ENCODE measurements at regions not wholly inside any gene's neighbourhood (a gene's known extent, or its start where the extent isn't known, plus 50 kb on each side); places are given as distances from the start of the nearest gene placed in this dataset.

DNA sequence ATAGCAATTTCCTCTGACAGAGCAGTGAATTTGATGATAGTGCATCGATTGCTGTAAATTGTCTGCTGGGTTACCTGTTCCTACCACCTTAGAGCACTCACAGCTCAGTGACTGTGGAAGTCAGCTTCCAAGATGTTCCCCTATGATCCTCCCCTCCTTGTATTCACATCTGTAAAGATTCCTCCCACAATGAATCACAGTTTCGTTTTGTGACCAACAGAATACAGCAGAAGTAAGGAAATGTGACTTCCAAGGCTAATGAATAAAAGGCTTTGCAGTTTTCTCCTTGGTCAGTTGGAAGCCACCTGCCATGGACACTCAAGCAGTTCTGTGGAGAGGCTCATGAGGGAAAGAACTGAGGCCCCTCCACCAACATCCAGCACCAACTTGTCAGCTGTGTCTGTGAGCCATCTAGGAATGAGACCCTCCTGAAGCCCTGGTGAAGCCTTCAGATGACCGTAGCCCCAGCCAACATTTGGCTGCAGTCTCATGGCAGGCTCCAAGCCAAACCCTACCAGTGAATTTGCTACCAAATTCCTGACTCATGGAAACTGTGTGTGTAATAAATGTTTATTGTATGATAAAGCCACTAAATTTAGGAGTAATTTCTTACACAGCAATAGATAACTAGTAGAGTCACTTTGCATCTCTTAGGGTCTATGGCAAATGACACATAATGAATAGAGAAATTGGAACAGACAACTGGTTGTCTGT, 309.5 kb upstream of the NPVF start:
- no peak overlapping the region for H3K4me3 ChIP-seq
- DNase-seq (peak in 1 of 4 donors; percentile 12), ATAC-seq (no peak)
- no peaks in the 10 kb centered on the region for H3K4me1 ChIP-seq
- H3K36me3 ChIP-seq (replicated peaks in 1 of 2; ENCODE audit: insufficient read depth in 1 of 2, low read depth in 2 of 2): no peaks in the 10 kb centered on the region
- WGBS, 2 donors: 59 to 64% methylated on average over 3 of the region's 3 CpGs
- no peaks in the 10 kb centered on the region for H3K9me3 ChIP-seq
- H3K27me3 ChIP-seq: no peaks in the 10 kb centered on the region
- H3K27ac ChIP-seq: no peak overlapping the region
- TF ChIP-seq POLR2A (IDR thresholded peaks at IDR 0.05): no peak
- TF ChIP-seq, protein P1, sequence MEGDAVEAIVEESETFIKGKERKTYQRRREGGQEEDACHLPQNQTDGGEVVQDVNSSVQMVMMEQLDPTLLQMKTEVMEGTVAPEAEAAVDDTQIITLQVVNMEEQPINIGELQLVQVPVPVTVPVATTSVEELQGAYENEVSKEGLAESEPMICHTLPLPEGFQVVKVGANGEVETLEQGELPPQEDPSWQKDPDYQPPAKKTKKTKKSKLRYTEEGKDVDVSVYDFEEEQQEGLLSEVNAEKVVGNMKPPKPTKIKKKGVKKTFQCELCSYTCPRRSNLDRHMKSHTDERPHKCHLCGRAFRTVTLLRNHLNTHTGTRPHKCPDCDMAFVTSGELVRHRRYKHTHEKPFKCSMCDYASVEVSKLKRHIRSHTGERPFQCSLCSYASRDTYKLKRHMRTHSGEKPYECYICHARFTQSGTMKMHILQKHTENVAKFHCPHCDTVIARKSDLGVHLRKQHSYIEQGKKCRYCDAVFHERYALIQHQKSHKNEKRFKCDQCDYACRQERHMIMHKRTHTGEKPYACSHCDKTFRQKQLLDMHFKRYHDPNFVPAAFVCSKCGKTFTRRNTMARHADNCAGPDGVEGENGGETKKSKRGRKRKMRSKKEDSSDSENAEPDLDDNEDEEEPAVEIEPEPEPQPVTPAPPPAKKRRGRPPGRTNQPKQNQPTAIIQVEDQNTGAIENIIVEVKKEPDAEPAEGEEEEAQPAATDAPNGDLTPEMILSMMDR (IDR thresholded peaks at IDR 0.05): no peak
- intact Hi-C loops (cut with DNase I): no loop called here

DNA sequence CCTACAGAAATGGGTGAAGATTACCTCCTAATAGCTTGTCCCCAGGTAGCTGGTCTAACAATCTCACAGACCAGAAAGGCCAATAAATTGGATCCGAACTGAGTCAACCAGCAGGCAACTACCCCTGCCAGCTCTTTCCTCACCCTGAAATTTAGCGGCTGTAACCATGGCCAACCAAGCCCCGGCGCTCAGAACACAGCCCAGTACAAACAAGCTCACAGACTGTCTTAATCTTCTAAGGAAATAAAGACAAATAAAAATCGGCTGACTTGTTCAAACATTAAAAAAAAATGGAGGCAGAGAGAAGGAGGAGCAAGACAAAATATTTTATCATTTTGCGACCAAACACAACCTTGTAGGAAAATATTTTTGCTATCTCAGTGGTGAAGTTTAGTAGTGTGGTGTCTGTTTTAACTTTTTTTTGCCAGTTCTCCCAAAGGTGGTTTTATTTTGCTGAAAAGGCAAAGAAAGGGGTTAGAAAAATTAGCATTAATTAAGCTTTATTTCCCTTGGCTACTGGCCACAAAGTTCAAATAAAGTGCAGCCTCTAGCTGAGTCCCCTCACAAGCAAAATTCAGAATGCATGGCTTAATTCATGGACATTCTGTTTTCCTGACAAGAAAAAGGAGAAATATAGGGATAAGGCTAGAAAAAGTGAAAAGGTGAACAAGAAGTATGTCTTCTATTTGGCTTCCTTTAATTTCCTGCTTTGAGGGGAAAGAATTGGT, 313.0 kb upstream of the NPVF start:
- Histone ChIP-seq H3K27ac (no peak overlapping the region), H3K9me3 (no peaks in the 10 kb centered on the region), H3K27me3 (no peaks in the 10 kb centered on the region), H3K36me3 (replicated peaks in 1 of 2; ENCODE audit: insufficient read depth in 1 of 2, low read depth in 2 of 2) (no peaks in the 10 kb centered on the region), H3K4me3 (no peak overlapping the region), H3K4me1 (no peaks in the 10 kb centered on the region)
- TF ChIP-seq POLR2A (IDR thresholded peaks at IDR 0.05): no peak
- TF ChIP-seq, protein P1 (IDR thresholded peaks at IDR 0.05): no peak
- WGBS, 2 donors: 53 to 60% methylated on average over 6 of the region's 6 CpGs
- DNase-seq: no peak
- no peak for ATAC-seq
- intact Hi-C loops (cut with DNase I): no loop called here

DNA sequence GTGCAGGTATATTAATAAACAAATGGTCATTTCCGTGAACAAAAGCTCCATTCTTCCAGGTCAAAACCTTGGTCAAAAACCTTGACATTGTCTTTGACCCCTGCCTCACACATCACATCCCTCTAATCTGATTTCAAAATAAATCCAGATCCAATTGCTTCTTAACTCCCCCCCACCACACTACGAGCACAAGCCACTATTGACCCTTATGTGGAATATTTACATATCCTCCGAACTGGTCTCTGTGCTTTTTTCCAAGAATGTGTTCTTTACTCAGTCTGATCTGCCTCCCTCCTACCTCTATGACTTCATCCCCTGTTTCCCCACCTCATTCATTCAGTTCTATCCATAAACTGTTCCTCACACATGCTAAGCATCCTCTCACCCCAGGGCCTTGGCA, 313.6 kb upstream of the NPVF start:
- TF ChIP-seq POLR2A (IDR thresholded peaks at IDR 0.05): no peak
- TF ChIP-seq, protein P1 (IDR thresholded peaks at IDR 0.05): no peak
- Histone ChIP-seq H3K4me1 (no peaks in the 10 kb centered on the region), H3K9me3 (no peaks in the 10 kb centered on the region), H3K36me3 (replicated peaks in 1 of 2; ENCODE audit: insufficient read depth in 1 of 2, low read depth in 2 of 2) (no peaks in the 10 kb centered on the region), H3K27ac (no peak overlapping the region), H3K27me3 (no peaks in the 10 kb centered on the region), H3K4me3 (no peak overlapping the region)
- DNase-seq (no peak), ATAC-seq (no peak)
- WGBS, 2 donors: 62 to 76% methylated on average over 3 of the region's 3 CpGs
- intact Hi-C loops (cut with DNase I): no loop called here

DNA sequence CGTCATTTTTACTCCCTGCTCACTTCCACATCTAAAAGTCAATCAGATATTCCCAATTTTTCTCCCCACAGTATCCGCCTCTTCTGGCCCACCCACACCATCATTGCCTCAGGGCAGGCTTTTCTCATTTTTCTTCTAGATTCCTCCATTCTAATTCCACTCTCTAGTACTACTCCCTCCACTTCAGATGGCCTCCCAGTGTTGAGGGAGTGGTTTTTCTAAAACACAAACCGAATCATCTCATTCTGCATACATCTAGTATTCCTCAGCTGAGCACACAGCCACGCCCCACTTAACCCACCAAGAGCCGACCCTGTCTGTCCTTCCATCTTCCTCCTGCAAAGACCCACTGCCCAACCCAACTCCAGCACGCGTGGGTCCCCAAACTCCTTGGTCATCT, 314.9 kb upstream of the NPVF start:
- intact Hi-C loops (cut with DNase I): no loop called here
- TF ChIP-seq, protein P1 (IDR thresholded peaks at IDR 0.05): no peak
- no peak for TF ChIP-seq POLR2A (IDR thresholded peaks at IDR 0.05)
- WGBS, 2 donors: 83 to 90% methylated on average over 7 of the region's 7 CpGs

More for the DNA sequence above, 314.9 kb upstream of the NPVF start:
- ATAC-seq (no peak), DNase-seq (no peak)
- H3K4me3 ChIP-seq: no peak overlapping the region
- no peak overlapping the region for H3K27ac ChIP-seq
- no peaks in the 10 kb centered on the region for H3K4me1 ChIP-seq
- no peaks in the 10 kb centered on the region for H3K36me3 ChIP-seq (replicated peaks in 1 of 2; ENCODE audit: insufficient read depth in 1 of 2, low read depth in 2 of 2)
- no peaks in the 10 kb centered on the region for H3K27me3 ChIP-seq
- H3K9me3 ChIP-seq: no peaks in the 10 kb centered on the region
